H9 (cell line): ENCODE measurements at regions not wholly inside any gene's neighbourhood (a gene's known extent, or its start where the extent isn't known, plus 50 kb on each side); places are given as distances from the start of the nearest gene placed in this dataset.

Experiments used
- DNase-seq: peaks from one replicate; pipeline ENCODE4 v3.0.0-alpha.2; 2017
- H2AFZ ChIP-seq: one replicate; pipeline ENCODE4 v1.6.1; 2013; ENCODE audit warnings: mild to moderate bottlenecking, low read length, control low read depth, moderate library complexity
- H2AK5ac ChIP-seq: 2 replicates; pipeline ENCODE4 v1.6.1; 2013; ENCODE audit warnings: low read length, control low read depth, mixed read lengths; ENCODE audit not compliant: insufficient read length
- H2BK120ac ChIP-seq: one replicate; pipeline ENCODE4 v1.6.1; 2013; ENCODE audit warnings: low read depth, mild to moderate bottlenecking, low read length, control low read depth, inconsistent platforms; ENCODE audit not compliant: poor library complexity, severe bottlenecking
- H2BK12ac ChIP-seq: 2 replicates; pipeline ENCODE4 v1.6.1; 2013; ENCODE audit warnings: low read length, control low read depth, mixed read lengths, low read depth; ENCODE audit not compliant: insufficient read length
- H2BK15ac ChIP-seq: 2 replicates; pipeline ENCODE4 v1.6.1; 2013; ENCODE audit warnings: low read depth, low read length, control low read depth
- H2BK20ac ChIP-seq: one replicate; pipeline ENCODE4 v1.6.1; 2013; ENCODE audit warnings: low read depth, mild to moderate bottlenecking, low read length, control low read depth, inconsistent platforms; ENCODE audit not compliant: poor library complexity, severe bottlenecking
- H2BK5ac ChIP-seq: 2 replicates; pipeline ENCODE4 v1.6.1; 2013; ENCODE audit warnings: low read length, control low read depth, mixed read lengths; ENCODE audit not compliant: insufficient read length
- H3K14ac ChIP-seq: 2 replicates; pipeline ENCODE4 v1.6.1; 2013; ENCODE audit warnings: low read length, control low read depth; ENCODE audit not compliant: insufficient read depth
- H3K18ac ChIP-seq: 2 replicates; pipeline ENCODE4 v1.6.1; 2013; ENCODE audit warnings: low read depth, mild to moderate bottlenecking, mixed read lengths, low read length, control low read depth; ENCODE audit not compliant: insufficient read length
- H3K23ac ChIP-seq: 2 replicates; pipeline ENCODE4 v1.6.1; 2013; ENCODE audit warnings: low read length, control low read depth, mixed read lengths, low read depth; ENCODE audit not compliant: insufficient read length
- H3K23me2 ChIP-seq: 2 replicates; pipeline ENCODE4 v1.6.1; 2013; ENCODE audit warnings: low read depth, mild to moderate bottlenecking, mixed read lengths, low read length, control low read depth; ENCODE audit not compliant: insufficient read length, poor library complexity, severe bottlenecking
- H3K27ac ChIP-seq: 2 replicates; pipeline ENCODE4 v1.5.1; 2013; ENCODE audit warnings: low read length, control low read depth, mixed read lengths, low read depth; ENCODE audit not compliant: insufficient read length
- H3K27me3 ChIP-seq: 2 replicates; pipeline ENCODE4 v1.6.1; 2013; ENCODE audit warnings: low read length, control low read depth, inconsistent platforms; ENCODE audit not compliant: insufficient read depth
- H3K4ac ChIP-seq: 2 replicates; pipeline ENCODE4 v1.6.1; 2013; ENCODE audit warnings: low read depth, mild to moderate bottlenecking, control low read depth, inconsistent platforms, low read length, moderate library complexity
- H3K4me1 ChIP-seq: 2 replicates; pipeline ENCODE4 v1.6.1; 2013; ENCODE audit warnings: low read length, control low read depth, inconsistent platforms; ENCODE audit not compliant: insufficient read depth
- H3K4me2 ChIP-seq: 2 replicates; pipeline ENCODE4 v1.6.1; 2013; ENCODE audit warnings: low read length, control low read depth, mixed read lengths; ENCODE audit not compliant: insufficient read length, insufficient read depth
- H3K56ac ChIP-seq: 2 replicates; pipeline ENCODE4 v1.6.1; 2013; ENCODE audit warnings: low read depth, mild to moderate bottlenecking, mixed read lengths, low read length, control low read depth; ENCODE audit not compliant: insufficient read length
- H3K79me1 ChIP-seq: 2 replicates; pipeline ENCODE4 v1.6.1; 2013; ENCODE audit warnings: low read depth, mild to moderate bottlenecking, moderate library complexity, low read length, control low read depth, inconsistent platforms; ENCODE audit not compliant: insufficient read depth, poor library complexity, severe bottlenecking
- H3K79me2 ChIP-seq: 2 replicates; pipeline ENCODE4 v1.6.1; 2013; ENCODE audit warnings: low read length, control low read depth, inconsistent platforms; ENCODE audit not compliant: insufficient read depth
- H3K9ac ChIP-seq: 2 replicates; pipeline ENCODE4 v1.6.1; 2013; ENCODE audit warnings: low read length, control low read depth, mixed read lengths; ENCODE audit not compliant: insufficient read length; ENCODE audit errors: extremely low read depth
- H3K9me3 ChIP-seq: one replicate; pipeline ENCODE4 v1.6.1; 2013; ENCODE audit warnings: low read depth, low read length, inconsistent platforms; ENCODE audit not compliant: control insufficient read depth
- H3T11ph ChIP-seq: one replicate; pipeline ENCODE4 v1.6.1; 2013; ENCODE audit warnings: mild to moderate bottlenecking, low read length, control low read depth, inconsistent platforms
- H4K20me1 ChIP-seq: one replicate; pipeline ENCODE4 v1.6.1; 2013; ENCODE audit not compliant: control insufficient read depth, insufficient read length, insufficient read depth
- H4K5ac ChIP-seq: 2 replicates; pipeline ENCODE4 v1.6.1; 2013; ENCODE audit warnings: low read depth, mild to moderate bottlenecking, mixed read lengths, low read length, control low read depth; ENCODE audit not compliant: insufficient read length
- H4K8ac ChIP-seq: replicated peaks from 2 replicates; pipeline ENCODE4 v1.6.1; 2013; ENCODE audit warnings: low read length, control low read depth, mixed read lengths, low read depth; ENCODE audit not compliant: insufficient read length
- H4K91ac ChIP-seq: 2 replicates; pipeline ENCODE4 v1.6.1; 2013; ENCODE audit warnings: low read depth, mild to moderate bottlenecking, moderate library complexity, mixed read lengths, low read length, control low read depth; ENCODE audit not compliant: insufficient read length
- H3K27ac Mint-ChIP-seq, 3 experiments: 2 replicates in 2 of 3; 3 replicates in 1 of 3; pipeline ENCODE4 v1.8.0; 2020 to 2021; ENCODE audit warnings: mixed read lengths in 3 of 3, mild to moderate bottlenecking in 1 of 3, moderate library complexity in 1 of 3
- H3K27me3 Mint-ChIP-seq: 2 replicates; pipeline ENCODE4 v1.8.0; 2021; ENCODE audit warnings: low read depth, mild to moderate bottlenecking, moderate library complexity, mixed read lengths
- H3K36me3 Mint-ChIP-seq, 3 experiments: 2 replicates in 2 of 3; 3 replicates in 1 of 3; pipeline ENCODE4 v1.8.0; 2020 to 2021; ENCODE audit warnings: low read depth in 3 of 3, mixed read lengths in 3 of 3; ENCODE audit not compliant: insufficient read depth in 1 of 3
- H3K4me1 Mint-ChIP-seq, 2 experiments: 2 replicates each; pipeline ENCODE4 v1.8.0; 2020; ENCODE audit warnings: mixed read lengths in 2 of 2
- H3K4me3 Mint-ChIP-seq, 2 experiments: 2 replicates in 1 of 2; 3 replicates in 1 of 2; pipeline ENCODE4 v1.8.0; 2020 to 2021; ENCODE audit warnings: mild to moderate bottlenecking in 2 of 2, mixed read lengths in 2 of 2, moderate library complexity in 1 of 2
- H3K9me3 Mint-ChIP-seq, 2 experiments: 2 replicates in 1 of 2; 3 replicates in 1 of 2; pipeline ENCODE4 v1.8.0; 2020; ENCODE audit warnings: mild to moderate bottlenecking in 2 of 2, mixed read lengths in 2 of 2, moderate library complexity in 1 of 2
- CTCF ChIP-seq: fragments of 200-600 bp; sonication (generic); conservative IDR thresholded peaks from 3 replicates; pipeline ENCODE4 v1.8.0; 2021; ENCODE audit warnings: antibody characterized with exemption, mild to moderate bottlenecking
- WGBS: extraction: QIAGEN DNeasy Blood & Tissue Kit; methylation state at CpG from one replicate; pipeline ENCODE4 v1.1.7; 2013; ENCODE audit warnings: missing lambda C conversion rate, low lambda C conversion rate, mixed read lengths; ENCODE audit not compliant: insufficient read length; ENCODE audit errors: extremely low coverage; 5-methylcytosine and 5-hydroxymethylcytosine counted together

DNA sequence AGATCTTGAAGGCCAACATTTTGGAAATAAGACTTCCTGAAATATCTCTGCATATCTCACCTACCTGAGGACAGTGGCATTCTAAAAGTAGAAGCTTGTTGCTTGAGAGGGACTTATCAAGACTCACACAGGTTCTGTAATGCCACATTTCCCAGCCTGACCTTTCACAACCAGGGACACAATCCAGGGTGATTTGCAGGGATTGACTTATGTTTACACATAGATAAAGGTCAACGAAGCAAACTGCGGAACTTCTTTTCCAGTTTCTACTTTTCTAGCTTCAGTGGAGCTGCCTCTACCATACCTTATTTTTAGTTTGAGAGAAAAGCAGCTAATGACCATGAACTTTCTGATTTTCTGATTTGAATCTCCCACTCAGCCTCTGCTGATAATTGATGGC, 148.7 kb downstream of the SLC16A9 start:
- H3K14ac ChIP-seq: no peak overlapping the region
- H3K4ac ChIP-seq: no peak overlapping the region
- no CpG with 5 or more reads among the region's 2 CpGs for WGBS
- no peaks in the 10 kb centered on the region for H4K20me1 ChIP-seq
- H4K91ac ChIP-seq: no peak overlapping the region
- no peaks in the 10 kb centered on the region for H3K36me3 Mint-ChIP-seq
- H3K18ac ChIP-seq: no peak overlapping the region
- H3T11ph ChIP-seq: no peak overlapping the region
- no peaks in the 10 kb centered on the region for H3K9me3 ChIP-seq
- no peak overlapping the region for H2BK12ac ChIP-seq
- no peak overlapping the region for H3K27ac ChIP-seq
- peaks cover 16 to 18% of the 10 kb centered on the region in 2 experiments for H3K4me1 Mint-ChIP-seq
- H3K79me2 ChIP-seq: no peaks in the 10 kb centered on the region
- no peak overlapping the region for H2BK120ac ChIP-seq
- no peak overlapping the region for H2BK5ac ChIP-seq
- no peak overlapping the region for H3K56ac ChIP-seq
- TF ChIP-seq CTCF: no peak
- H3K27me3 Mint-ChIP-seq: peaks cover 3% of the 10 kb centered on the region
- H3K27me3 ChIP-seq: no peaks in the 10 kb centered on the region
- DNase-seq: no peak
- H3K27ac Mint-ChIP-seq: no peak overlapping the region
- H3K4me2 ChIP-seq: no peak overlapping the region
- H3K4me1 ChIP-seq: no peaks in the 10 kb centered on the region; the same call in 1 of the 2 replicates
- no peak overlapping the region for H4K5ac ChIP-seq
- no peak overlapping the region for H2BK15ac ChIP-seq
- no peaks in the 10 kb centered on the region for H3K23me2 ChIP-seq
- no peak overlapping the region for H2BK20ac ChIP-seq
- H3K4me3 Mint-ChIP-seq: no peak overlapping the region
- no peak overlapping the region for H2AFZ ChIP-seq
- no peak overlapping the region for H2AK5ac ChIP-seq
- no peak overlapping the region for H3K9ac ChIP-seq
- no peak overlapping the region for H3K23ac ChIP-seq
- no peaks in the 10 kb centered on the region; a peak in 1 of 5 replicates for H3K9me3 Mint-ChIP-seq
- H3K79me1 ChIP-seq: no peaks in the 10 kb centered on the region
- H4K8ac ChIP-seq: no peak overlapping the region
